Stimulated activated CD4-positive, alpha-beta T cell treated with anti-CD3 and anti-CD28 coated beads, Interleukin-1b, Interleukin-23, amount 100 ng/mL, for 1 hour (primary cell): ENCODE measurements at regions not wholly inside any gene's neighbourhood (a gene's known extent, or its start where the extent isn't known, plus 50 kb on each side); places are given as distances from the start of the nearest gene placed in this dataset.
"Not testable (repeated sequence)": the region's sequence is repeated elsewhere in the genome, so short reads cannot be mapped to it uniquely, and the experiment has no call there.

Experiments used
- DNase-seq, 2 donors: peaks; one replicate each; pipeline ENCODE4 v3.0.0-alpha.2; 2020; ENCODE audit warnings: low read depth in 2 of 2

DNA sequence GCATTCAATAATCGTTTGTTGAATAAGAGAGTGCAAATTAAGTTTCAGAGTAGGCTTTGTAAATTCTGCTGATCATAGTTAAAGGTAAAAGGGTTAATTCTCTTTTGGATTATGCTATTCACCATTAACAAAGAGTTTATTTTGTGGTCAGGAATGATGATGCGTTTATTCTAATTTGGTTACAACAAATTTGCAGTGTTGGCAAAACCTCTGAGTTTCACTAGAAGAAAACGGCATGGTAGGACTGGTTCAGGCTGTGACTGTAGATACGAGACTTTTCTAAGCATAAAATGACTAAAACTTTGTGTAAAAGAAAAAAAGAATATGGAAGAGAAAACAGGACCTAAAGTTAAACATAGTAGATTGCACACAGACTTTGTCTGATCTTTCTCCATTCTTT is 234.7 kb downstream of the TLR4 start:
- DNase-seq, result no peak

DNA sequence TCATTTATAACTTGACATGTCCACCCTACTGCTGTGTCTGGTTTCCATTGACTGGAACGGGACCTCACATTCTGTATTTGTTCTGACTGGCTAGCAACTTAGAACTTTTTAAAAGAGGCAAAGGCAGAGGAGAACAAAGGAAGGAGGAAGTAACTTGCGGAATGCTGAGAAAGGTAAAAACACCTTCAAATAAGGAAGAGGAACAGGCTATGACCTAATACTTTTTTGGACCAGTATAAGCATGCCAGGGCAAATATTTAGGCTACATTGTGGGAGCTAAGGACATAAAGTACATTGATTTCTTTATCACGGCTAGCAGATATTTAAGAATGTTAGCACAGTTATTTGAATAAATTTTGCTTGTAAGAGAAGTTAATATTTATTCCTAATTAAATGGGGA is 240.5 kb downstream of the TLR4 start:
- DNase-seq, result not testable (repeated sequence)

DNA sequence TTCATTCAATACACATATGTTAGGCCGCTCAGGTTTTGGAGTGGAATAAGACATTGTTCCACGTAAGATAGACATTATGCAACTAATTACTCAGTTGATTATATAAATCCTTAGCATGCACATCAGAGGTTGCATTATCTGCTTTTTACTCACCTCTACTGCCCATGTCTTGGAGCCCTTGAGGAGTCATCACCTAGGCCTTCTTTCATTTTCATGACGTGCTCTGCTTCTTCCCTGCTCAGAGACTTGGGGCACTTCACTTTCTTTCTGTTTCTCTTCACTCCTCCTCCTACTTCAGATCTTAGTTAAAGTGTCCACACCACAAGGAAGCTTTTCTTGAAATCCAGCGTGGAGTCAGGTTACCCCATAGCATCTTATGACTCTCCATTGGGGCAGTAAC is 241.1 kb downstream of the TLR4 start:
- DNase-seq, result no peak

DNA sequence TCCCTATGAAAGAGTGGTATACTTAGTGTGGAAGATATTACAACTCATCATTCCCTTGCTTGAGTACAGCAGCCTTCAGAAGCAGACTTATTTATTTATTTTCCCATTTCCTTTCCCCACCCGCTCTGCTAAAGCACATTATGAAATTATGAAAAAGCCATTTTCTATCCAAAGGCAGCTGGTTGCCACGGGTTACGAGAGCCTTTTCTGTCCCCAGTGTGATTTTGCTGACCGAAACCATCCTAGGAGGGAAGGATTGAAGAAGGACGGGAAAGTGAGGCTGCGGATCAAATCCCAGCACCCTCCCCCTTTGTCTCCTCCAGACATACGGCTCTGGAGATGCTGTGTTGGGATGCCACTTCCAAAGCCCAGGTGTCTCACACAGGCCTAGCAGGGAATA is 246.9 kb downstream of the TLR4 start:
- DNase-seq, result no peak

DNA sequence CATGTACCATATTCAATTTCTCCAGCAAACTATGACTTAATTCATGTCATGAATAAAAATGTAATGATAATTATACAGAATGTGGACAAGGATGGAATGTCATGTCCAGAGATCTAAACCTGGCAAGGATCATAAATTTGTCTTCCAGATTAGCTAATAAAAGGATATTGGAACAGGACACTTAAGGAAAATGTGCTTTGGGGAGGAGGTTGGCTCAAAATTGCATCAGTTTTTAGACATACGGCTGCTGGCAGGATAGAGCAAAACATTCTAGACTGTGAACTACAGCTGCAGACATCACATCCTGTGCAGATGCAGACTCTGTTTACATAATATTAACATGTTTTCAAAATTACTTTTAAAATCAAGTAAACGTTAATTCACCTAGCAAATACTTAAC is 248.4 kb downstream of the TLR4 start:
- no peak for DNase-seq

DNA sequence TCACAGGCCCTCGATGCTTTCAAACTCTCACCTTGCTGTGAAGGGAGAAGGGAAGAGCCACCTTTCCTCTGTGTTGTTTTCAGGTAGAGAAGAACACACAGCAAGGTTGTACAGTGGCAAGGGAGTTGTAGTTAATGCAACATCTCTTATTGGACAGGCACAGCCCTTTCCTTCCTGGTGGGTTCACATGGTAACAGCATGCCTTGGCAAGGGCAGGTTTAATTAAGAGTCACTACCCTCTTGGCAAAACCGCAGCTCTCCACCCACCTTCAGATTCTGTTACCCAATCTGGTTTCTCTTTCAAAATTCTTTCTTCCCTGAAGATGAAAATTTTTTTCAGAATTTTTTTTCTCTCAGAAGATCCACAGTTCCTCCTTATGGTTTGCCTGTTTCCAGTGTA is 253.1 kb downstream of the TLR4 start:
- DNase-seq, result no peak

DNA sequence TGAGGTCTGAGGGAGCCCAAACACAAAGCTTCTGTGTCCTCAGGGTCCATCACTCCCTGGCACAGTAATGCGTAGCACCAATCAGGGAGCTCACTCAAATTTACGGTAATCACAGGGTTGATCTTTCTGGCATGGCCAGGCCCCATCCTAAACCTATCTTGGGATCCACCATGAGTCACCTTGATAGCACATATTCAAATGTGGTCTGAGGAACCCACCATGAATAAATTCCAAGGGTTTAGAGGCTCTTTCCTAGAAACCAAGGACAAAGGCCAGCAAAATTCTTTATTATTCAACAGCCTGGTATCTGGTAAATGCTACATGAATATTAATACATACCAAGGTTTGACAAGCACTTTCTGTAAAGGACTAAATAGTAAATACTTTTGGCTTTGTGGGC is 254.5 kb downstream of the TLR4 start:
- DNase-seq, result no peak

DNA sequence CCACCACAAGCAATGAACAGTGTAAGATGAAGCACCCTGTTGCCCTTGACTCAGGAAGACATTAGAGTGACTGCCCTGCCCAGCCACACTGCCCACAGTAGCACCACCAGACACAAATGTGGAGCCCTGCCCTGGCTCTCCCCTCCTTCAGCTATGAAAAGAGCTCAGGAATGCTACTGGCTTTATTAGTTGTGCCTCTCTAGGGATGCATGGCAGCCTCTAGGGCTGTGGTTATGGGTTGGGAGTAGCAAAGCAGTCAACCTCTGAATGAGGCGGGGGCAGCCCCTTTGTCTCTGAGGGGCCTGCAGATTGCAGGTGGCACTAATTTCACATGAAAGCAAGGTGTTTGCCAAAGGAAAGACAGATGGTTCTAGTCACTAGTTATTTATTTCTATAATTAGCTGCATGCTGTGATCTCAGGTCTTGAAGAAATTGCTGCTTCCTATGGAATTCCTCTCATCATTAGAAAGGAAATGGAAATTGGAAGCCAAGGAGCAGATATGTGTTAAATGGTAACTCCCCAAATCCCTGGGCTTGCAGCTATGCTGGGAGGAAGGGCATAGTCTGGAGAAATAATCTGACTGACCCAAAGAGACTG is 259.4 kb downstream of the TLR4 start:
- DNase-seq, result no peak

DNA sequence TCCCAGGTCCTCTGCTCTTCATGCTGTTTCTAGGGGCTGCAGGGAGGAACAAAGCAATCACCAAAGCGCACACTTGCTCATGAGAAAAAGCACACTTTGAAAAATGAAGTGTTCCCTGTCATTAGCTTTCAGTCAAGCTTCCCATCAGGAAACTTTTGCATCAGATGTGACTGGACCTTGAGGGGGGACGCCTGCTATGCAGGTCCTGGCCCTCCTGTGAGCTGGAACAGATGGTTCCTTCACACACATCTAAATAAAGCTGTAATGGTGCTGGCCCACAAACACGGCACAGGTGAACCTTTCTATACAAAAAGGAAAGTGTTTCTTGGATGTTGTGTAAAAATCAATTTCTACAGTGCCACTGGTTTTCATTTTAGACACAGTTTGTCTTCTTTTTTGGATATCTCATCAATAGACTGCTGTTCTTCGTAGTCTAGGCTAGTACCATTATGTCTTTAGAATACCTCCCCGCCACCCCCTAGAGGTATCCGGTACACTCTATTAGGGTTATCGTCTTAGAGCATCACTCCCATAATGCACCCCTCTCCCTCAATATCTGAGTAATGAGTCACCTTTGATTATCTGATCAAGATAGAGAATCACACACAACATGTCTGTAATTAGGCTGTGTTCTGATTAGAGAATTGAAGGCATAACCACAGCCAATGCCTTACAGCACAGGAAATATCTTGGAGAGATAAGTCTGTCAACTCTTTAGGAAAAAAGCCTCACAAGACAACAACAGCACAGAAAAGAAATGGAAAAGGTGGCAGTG is 266.3 kb downstream of the TLR4 start:
- no peak for DNase-seq

DNA sequence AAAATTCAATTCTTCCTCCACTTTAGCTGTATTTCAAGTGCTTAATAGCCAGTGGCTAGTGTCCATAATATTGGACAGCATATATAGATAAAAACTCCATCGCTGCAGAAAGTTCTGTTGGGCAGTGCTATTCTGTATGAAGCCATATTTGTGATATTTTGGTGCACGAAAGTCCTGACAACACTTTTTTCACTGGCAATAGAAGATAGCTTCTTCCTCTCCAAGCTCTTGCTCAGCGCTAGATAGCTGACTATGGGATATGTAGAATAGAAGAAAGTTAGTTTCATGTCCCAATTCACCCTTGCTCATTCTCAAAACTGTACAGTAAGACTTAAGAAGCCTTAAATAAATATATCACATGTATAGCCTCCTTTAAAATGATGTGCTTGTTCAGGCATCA is 269.9 kb downstream of the TLR4 start:
- DNase-seq, result no peak

DNA sequence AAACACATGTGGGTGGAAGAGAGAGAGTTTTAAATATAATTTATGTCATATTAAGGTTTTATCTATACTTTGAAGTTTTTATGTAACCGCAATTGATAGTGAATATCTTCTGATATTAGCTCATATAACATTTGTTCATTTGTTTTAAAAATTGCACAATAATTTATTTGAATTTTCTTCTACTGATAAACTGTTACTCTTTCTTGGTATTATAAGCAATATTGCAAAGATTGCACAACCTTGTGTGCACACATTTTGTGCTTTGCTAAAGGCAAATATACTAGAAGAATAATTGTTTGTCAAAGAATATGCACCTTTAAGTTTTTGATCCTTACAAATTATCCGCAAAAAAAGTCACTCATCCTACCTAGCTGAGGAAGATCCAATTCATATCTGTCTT is 275.7 kb downstream of the TLR4 start:
- no peak for DNase-seq

DNA sequence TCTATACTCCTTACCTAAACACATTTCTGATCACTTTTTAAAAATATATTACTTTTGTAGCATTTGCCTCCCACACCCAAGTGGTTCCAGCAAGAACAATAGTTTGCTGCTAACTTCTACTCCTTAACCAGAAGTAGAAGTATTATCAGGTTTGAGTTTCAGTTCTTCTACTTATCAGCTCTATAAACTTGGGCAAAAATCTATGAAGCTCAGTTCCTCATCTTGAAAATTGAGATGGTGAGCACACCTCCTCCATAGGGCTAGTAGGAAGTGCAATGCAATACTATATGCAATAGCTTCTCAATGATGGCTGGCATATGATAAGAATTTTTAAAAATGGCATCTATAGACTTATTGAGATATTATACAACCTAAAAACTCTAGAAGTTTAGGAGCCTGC is 283.7 kb downstream of the TLR4 start:
- DNase-seq, result no peak

DNA sequence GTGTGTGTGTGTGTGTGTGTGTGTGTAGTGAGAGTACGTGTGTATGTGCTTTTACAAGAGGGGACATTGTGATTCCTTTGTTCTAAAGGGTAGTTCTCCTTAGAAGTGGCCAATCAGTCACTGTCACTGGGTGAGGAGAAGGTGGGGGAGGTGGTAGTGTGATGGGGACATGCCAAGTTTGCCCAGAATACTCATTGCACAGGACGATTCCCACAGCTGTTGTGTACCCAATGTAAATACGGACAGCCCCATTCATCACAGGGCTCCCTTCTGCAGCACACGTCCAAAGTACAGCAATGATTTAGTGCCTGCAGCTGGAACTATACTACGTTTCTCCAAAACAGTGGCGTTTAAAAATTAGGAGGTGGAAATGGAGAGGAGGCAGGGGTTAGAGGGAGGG is 287.8 kb downstream of the TLR4 start:
- DNase-seq, result no peak

DNA sequence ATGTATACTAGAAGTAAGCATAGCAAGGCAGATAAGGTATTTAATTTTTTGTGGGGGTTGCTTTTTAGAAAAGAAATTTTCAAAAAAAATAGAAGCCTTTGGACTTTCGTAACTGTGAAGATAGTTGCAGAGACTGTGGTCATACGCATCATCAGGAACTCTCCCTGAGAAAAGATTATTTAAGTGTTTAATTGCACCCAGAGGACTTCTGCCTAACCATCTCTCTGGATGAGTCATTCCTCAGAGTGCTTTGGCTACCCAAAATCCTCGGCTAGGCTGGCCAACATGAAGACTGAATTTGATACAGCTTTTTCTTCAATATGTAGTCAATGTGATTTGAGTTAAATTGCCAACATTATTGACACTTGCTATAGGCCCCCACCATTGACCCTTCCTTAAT is 296.4 kb downstream of the TLR4 start:
- no peak for DNase-seq

DNA sequence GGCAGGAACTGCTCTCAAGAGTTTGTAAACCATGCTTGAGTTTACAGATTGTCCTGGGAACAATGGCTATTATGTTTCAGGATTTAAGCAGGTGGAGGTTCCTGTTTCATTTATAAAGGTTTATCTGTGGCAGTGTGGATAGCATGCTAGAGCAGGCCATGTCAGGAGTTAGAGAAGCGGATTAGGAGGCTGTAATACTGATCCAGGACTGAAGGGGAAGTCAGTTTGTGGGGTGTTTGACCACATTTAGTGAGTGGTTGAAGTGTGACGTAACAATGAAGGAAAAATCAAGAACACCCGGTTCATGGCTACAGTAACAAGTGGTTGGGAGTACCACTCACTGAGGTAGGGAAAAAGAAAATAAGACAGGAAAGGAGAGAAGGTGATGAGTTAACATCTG is 299.0 kb downstream of the TLR4 start:
- DNase-seq, result no peak

DNA sequence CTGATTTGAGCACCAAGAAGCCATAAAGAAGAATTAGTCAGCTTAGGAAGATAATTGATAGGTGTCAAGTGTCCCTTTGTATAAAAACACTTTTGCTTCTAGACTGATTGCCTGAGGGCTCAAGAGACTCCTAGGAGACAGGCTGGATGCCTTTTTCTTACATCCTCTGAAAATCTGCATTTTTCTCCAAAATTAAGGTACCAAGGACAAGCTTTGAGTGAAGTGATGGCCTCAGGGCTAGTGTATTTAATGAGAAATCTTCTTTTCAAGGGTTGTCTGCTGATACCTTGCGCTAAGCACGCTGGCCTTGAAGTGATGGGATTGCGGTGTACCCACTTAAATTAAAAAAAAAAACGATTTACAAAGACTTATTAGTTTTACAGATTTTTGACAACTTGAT is 304.0 kb downstream of the TLR4 start:
- DNase-seq, result no peak

DNA sequence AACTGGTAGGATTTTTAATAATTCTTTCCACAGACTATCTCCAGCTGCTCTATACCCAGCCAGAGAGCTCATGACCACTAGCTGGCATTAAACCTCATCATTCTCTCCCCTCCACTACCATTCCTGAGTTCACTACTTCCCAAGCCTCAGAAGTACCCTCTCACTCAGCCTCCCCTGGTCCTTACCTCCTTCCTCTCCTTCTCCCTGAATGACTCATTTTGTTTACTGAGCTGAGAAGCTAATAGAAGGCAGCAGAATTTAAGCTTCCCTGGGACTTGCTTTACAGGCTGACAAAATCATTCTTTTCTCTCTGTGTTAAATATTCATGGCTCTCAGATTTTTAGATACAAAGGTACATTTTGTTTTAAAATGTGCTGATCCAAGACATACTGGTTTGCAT is 305.4 kb downstream of the TLR4 start:
- no peak for DNase-seq

DNA sequence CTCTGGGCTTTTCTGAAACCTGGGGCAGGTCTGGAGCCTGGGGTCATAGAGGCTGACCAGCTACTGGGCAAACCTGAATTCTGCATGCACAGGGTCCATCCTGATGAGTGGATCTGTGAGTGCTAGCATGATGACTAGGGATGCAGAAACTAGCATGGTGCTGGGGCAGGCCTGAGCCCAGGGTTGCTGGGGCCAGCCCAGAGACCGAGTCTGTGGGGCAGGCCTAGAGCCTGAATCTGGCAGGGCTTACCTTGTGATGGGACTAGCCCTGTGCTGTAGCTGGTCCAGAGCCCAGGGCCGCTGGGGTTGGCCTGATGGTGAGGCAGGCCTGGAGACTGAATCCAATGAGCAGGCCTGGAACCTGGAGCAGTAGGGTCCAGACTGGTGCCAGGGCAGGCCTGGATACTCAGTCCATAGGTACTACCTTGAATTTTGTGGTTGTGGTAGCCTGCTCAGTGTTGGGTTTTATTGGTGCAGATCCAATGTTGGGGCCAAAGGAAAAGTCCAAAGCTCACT is 313.5 kb downstream of the TLR4 start:
- no peak for DNase-seq

DNA sequence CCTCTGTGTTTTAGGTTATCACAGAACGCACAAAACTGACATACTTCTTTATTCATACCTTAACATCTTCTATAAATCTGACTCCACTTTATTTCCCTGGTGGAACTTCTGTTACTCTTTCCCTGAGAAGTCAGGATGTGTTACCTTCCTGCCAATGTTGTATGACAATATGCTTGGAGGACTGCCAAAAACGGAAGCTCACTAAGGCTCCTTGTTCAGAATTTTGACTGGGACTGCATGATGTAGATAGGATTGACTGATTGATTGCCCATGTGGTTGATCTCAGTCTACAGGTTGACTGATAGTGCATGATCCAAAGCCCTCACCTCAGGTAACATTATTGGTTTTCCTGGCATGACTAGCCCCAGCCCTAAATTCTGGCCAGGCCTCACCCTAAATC is 319.4 kb downstream of the TLR4 start:
- DNase-seq, result no peak

DNA sequence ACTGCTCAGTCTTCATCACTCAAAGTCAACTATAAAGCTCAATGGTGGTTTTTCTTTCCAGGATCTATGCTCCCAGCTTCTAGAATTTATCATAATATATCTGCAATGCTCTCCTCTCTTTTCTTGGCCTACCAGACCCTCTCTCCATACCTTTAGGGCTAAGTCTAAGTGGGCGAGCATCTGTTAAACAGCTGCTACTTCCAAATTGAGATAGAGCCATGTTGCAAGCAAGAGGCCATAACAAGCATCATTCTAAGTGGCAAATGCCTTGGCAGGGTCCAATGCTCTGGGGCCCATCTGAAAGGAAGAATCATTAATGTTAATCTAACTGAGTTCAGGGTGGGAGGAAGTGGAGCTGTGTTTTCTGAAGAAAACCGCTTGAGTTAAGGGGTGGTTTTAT is 324.0 kb downstream of the TLR4 start:
- no peak for DNase-seq

DNA sequence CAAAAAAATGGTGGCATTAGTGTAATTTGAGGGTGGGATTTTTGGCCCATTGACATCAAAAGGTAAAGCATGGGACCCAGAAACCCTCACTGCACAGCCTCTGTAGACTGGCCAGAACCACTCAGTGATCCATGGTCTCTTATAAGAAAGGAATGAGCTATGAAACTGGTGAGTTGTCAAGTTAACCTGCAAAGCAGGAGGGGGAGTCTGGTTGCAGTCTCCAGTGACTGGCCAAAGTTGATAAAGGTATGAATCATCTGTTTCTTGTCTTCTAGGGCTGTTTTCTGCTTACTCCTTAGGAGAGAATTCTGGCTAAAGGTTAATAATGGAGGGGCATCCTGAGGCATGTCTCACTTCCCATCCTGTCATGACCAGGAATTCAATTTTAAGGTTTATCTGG is 325.2 kb downstream of the TLR4 start:
- DNase-seq, result no peak

DNA sequence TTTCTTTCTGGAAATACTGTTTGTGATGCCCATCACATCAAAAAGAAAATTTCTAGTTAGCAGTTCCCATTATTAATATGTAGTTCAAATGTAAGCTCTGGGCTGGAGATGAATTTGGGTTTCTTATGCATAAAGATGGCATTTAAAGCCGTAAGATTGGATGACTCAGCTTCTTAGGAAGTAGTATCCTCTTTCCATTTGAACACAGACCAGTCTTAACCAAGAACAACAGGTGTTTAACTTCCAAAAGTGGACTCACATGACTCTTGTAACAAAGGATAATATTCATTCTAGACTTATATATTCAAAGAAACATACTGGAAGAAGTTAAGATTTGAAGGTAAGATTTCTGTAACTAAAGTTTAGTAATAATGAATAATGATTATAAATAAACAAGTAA is 330.5 kb downstream of the TLR4 start:
- DNase-seq, result no peak

DNA sequence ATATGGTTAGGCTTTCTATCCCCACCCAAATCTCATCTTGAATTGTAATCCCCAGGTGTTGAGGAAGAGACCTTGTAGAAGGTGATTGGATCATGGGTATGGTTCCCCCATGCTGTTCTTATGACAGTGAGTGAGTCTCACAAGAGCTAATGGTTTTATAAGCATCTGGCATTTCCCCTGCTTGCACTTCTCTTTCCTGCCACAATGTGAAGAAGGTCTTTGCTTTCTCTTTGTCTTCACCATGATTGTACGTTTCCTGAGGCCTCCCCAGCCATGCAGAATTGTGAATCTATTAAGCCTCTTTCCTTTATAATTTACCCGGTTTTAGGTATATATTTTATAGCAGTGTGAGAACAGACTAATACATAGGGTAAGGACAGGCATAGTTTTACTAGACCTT is 334.5 kb downstream of the TLR4 start:
- DNase-seq, result no peak

DNA sequence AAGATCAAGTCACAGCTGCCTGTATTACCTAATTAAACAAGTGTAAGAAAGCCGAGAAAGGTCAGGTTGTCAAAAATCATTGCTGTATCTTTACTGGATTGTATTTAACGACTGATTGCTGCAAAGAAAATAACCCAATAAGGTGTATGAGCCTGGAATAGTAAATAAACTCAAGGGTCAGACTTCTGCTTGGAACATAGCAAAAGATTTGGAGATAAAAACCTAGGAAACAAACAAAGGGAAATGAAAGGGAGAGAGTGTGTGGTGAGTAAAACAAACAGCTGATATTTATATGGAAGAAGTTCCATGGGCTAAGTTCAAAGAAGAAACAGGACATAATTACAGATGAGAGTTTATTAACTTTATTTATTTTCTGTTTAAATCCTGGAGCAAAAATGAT is 354.0 kb downstream of the TLR4 start:
- no peak for DNase-seq
